ENCODE measurements at regions not wholly inside any gene's neighbourhood (a gene's known extent, or its start where the extent isn't known, plus 50 kb on each side); places are given as distances from the start of the nearest gene placed in this dataset.

- DNase-seq: no peak
Observed at GRCh38 chr22:49112176-49112575, 715.5 kb downstream of the BRD1 start.

GRCh38 chr22:49111085-49111484 is 716.6 kb downstream of the BRD1 start:
- DNase-seq: no peak

GRCh38 chr22:49108636-49109315 is 718.9 kb downstream of the BRD1 start:
- no peak for DNase-seq

- no peak for DNase-seq
Observed at GRCh38 chr22:49107961-49108530, 719.6 kb downstream of the BRD1 start.

GRCh38 chr22:49107561-49107960 is 720.1 kb downstream of the BRD1 start:
- DNase-seq: no peak

GRCh38 chr22:49106842-49107152 is 720.9 kb downstream of the BRD1 start:
- DNase-seq: no peak

- no peak for DNase-seq
Observed at GRCh38 chr22:49106096-49106841, 721.4 kb downstream of the BRD1 start.

- DNase-seq: no peak
Observed at GRCh38 chr22:49104434-49104833, 723.2 kb downstream of the BRD1 start.

- no peak for DNase-seq
Observed at GRCh38 chr22:49103314-49104059, 724.2 kb downstream of the BRD1 start.

- DNase-seq: no peak
Observed at GRCh38 chr22:49102367-49102766, 725.3 kb downstream of the BRD1 start.

GRCh38 chr22:49101873-49102272 is 725.8 kb downstream of the BRD1 start:
- no peak for DNase-seq

GRCh38 chr22:49101225-49101624 is 726.4 kb downstream of the BRD1 start:
- no peak for DNase-seq

- no peak for DNase-seq
Observed at GRCh38 chr22:49100773-49101172, 726.9 kb downstream of the BRD1 start.

GRCh38 chr22:49100316-49100715 is 727.4 kb downstream of the BRD1 start:
- DNase-seq: no peak

GRCh38 chr22:49099496-49100124 is 728.1 kb downstream of the BRD1 start:
- DNase-seq: no peak

GRCh38 chr22:49099089-49099488 is 728.6 kb downstream of the BRD1 start:
- no peak for DNase-seq

GRCh38 chr22:49097966-49098365 is 729.7 kb downstream of the BRD1 start:
- DNase-seq: no peak

GRCh38 chr22:49097171-49097925 is 730.3 kb downstream of the BRD1 start:
- no peak for DNase-seq

- no peak for DNase-seq
Observed at GRCh38 chr22:49096476-49096875, 731.2 kb downstream of the BRD1 start.

- DNase-seq: no peak
Observed at GRCh38 chr22:49095366-49095765, 732.3 kb downstream of the BRD1 start.

- DNase-seq: no peak
Observed at GRCh38 chr22:49094858-49095257, 732.8 kb downstream of the BRD1 start.

GRCh38 chr22:49094151-49094550 is 733.5 kb downstream of the BRD1 start:
- DNase-seq: no peak
